ENCODE measurements at regions not wholly inside any gene's neighbourhood (a gene's known extent, or its start where the extent isn't known, plus 50 kb on each side); places are given as distances from the start of the nearest gene placed in this dataset.

DNA sequence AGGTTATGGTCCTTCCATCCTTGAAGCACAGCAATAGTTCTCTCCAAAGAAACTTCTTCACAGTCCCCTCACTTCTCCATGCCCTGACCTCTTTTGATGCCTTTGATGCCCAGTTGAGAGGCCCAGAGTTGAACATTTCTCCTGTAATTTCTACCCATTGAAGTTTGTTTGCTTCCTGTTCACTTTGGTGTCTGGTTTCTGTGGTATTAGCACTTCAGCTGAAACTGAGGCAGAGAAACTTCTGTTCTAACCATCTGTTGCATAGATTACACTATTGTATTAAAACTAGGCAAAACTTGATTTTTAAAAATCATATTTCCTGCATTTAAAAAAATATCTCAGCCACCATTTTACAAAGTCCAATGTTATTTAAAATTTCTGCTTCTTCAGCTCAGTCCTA lies 89.8 kb upstream of the ADGRG2 start:
- Mint-ChIP-seq H3K9me3 (no peaks in the 10 kb centered on the region), H3K27me3 (ENCODE audit: insufficient read depth, low read depth, poor library complexity) (no peaks in the 10 kb centered on the region), H3K4me3 (no peak overlapping the region), H3K36me3 (ENCODE audit: low read depth) (no peaks in the 10 kb centered on the region), H3K27ac (no peak overlapping the region), H3K4me1 (peaks cover 6% of the 10 kb centered on the region; the same call in 1 of the 3 replicates)
- H4K20me1 ChIP-seq (replicated peaks; ENCODE audit: insufficient read depth), result no peaks in the 10 kb centered on the region
- H3K36me3 ChIP-seq (ENCODE audit: insufficient read depth), result no peaks in the 10 kb centered on the region
- no peak overlapping the region for H3K4me2 ChIP-seq
- no peak overlapping the region for H3K4me3 ChIP-seq
- no peaks in the 10 kb centered on the region for H3F3A ChIP-seq (replicated peaks; ENCODE audit: low read depth)
- no peak overlapping the region for H3K27ac ChIP-seq (ENCODE audit: low read depth)
- no peaks in the 10 kb centered on the region for H3K27me3 ChIP-seq (ENCODE audit: insufficient read depth)
- no peaks in the 10 kb centered on the region for H3K79me2 ChIP-seq (replicated peaks; ENCODE audit: insufficient read depth)
- H3K9me2 ChIP-seq (ENCODE audit: insufficient read depth), result no peaks in the 10 kb centered on the region
- no peak for DNase-seq (ENCODE audit: low spot score)
- no peaks in the 10 kb centered on the region for H3K4me1 ChIP-seq (ENCODE audit: insufficient read depth)
- ATAC-seq, result no peak
- TF ChIP-seq JUNB (IDR thresholded peaks at IDR 0.05; ENCODE audit: unreplicated experiment) (no peak), NANOG (IDR thresholded peaks at IDR 0.05; ENCODE audit: borderline replicate concordance) (no peak), EZH2phosphoT487 (IDR thresholded peaks at IDR 0.05; ENCODE audit: unreplicated experiment) (no peak), STAT1 (IDR thresholded peaks at IDR 0.05; ENCODE audit: unreplicated experiment) (no peak), CREB1 (CRISPR knock-in tag; IDR thresholded peaks at IDR 0.05; ENCODE audit: low read depth) (no peak), EZH2 (IDR thresholded peaks at IDR 0.05; ENCODE audit: low read depth, unreplicated experiment) (no peak), POLR2AphosphoS5 (IDR thresholded peaks at IDR 0.05; ENCODE audit: low read depth) (no peak), ZNF331 (CRISPR knock-in tag; IDR thresholded peaks at IDR 0.05; ENCODE audit: low read depth) (no peak), ZNF114 (CRISPR knock-in tag; IDR thresholded peaks at IDR 0.05) (no peak)
- TF ChIP-seq, protein P1, sequence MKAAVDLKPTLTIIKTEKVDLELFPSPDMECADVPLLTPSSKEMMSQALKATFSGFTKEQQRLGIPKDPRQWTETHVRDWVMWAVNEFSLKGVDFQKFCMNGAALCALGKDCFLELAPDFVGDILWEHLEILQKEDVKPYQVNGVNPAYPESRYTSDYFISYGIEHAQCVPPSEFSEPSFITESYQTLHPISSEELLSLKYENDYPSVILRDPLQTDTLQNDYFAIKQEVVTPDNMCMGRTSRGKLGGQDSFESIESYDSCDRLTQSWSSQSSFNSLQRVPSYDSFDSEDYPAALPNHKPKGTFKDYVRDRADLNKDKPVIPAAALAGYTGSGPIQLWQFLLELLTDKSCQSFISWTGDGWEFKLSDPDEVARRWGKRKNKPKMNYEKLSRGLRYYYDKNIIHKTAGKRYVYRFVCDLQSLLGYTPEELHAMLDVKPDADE (IDR thresholded peaks at IDR 0.05), result no peak
- TF ChIP-seq, protein P2, sequence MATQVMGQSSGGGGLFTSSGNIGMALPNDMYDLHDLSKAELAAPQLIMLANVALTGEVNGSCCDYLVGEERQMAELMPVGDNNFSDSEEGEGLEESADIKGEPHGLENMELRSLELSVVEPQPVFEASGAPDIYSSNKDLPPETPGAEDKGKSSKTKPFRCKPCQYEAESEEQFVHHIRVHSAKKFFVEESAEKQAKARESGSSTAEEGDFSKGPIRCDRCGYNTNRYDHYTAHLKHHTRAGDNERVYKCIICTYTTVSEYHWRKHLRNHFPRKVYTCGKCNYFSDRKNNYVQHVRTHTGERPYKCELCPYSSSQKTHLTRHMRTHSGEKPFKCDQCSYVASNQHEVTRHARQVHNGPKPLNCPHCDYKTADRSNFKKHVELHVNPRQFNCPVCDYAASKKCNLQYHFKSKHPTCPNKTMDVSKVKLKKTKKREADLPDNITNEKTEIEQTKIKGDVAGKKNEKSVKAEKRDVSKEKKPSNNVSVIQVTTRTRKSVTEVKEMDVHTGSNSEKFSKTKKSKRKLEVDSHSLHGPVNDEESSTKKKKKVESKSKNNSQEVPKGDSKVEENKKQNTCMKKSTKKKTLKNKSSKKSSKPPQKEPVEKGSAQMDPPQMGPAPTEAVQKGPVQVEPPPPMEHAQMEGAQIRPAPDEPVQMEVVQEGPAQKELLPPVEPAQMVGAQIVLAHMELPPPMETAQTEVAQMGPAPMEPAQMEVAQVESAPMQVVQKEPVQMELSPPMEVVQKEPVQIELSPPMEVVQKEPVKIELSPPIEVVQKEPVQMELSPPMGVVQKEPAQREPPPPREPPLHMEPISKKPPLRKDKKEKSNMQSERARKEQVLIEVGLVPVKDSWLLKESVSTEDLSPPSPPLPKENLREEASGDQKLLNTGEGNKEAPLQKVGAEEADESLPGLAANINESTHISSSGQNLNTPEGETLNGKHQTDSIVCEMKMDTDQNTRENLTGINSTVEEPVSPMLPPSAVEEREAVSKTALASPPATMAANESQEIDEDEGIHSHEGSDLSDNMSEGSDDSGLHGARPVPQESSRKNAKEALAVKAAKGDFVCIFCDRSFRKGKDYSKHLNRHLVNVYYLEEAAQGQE (IDR thresholded peaks at IDR 0.05; ENCODE audit: unreplicated experiment), result no peak
- TF ChIP-seq, protein P3, sequence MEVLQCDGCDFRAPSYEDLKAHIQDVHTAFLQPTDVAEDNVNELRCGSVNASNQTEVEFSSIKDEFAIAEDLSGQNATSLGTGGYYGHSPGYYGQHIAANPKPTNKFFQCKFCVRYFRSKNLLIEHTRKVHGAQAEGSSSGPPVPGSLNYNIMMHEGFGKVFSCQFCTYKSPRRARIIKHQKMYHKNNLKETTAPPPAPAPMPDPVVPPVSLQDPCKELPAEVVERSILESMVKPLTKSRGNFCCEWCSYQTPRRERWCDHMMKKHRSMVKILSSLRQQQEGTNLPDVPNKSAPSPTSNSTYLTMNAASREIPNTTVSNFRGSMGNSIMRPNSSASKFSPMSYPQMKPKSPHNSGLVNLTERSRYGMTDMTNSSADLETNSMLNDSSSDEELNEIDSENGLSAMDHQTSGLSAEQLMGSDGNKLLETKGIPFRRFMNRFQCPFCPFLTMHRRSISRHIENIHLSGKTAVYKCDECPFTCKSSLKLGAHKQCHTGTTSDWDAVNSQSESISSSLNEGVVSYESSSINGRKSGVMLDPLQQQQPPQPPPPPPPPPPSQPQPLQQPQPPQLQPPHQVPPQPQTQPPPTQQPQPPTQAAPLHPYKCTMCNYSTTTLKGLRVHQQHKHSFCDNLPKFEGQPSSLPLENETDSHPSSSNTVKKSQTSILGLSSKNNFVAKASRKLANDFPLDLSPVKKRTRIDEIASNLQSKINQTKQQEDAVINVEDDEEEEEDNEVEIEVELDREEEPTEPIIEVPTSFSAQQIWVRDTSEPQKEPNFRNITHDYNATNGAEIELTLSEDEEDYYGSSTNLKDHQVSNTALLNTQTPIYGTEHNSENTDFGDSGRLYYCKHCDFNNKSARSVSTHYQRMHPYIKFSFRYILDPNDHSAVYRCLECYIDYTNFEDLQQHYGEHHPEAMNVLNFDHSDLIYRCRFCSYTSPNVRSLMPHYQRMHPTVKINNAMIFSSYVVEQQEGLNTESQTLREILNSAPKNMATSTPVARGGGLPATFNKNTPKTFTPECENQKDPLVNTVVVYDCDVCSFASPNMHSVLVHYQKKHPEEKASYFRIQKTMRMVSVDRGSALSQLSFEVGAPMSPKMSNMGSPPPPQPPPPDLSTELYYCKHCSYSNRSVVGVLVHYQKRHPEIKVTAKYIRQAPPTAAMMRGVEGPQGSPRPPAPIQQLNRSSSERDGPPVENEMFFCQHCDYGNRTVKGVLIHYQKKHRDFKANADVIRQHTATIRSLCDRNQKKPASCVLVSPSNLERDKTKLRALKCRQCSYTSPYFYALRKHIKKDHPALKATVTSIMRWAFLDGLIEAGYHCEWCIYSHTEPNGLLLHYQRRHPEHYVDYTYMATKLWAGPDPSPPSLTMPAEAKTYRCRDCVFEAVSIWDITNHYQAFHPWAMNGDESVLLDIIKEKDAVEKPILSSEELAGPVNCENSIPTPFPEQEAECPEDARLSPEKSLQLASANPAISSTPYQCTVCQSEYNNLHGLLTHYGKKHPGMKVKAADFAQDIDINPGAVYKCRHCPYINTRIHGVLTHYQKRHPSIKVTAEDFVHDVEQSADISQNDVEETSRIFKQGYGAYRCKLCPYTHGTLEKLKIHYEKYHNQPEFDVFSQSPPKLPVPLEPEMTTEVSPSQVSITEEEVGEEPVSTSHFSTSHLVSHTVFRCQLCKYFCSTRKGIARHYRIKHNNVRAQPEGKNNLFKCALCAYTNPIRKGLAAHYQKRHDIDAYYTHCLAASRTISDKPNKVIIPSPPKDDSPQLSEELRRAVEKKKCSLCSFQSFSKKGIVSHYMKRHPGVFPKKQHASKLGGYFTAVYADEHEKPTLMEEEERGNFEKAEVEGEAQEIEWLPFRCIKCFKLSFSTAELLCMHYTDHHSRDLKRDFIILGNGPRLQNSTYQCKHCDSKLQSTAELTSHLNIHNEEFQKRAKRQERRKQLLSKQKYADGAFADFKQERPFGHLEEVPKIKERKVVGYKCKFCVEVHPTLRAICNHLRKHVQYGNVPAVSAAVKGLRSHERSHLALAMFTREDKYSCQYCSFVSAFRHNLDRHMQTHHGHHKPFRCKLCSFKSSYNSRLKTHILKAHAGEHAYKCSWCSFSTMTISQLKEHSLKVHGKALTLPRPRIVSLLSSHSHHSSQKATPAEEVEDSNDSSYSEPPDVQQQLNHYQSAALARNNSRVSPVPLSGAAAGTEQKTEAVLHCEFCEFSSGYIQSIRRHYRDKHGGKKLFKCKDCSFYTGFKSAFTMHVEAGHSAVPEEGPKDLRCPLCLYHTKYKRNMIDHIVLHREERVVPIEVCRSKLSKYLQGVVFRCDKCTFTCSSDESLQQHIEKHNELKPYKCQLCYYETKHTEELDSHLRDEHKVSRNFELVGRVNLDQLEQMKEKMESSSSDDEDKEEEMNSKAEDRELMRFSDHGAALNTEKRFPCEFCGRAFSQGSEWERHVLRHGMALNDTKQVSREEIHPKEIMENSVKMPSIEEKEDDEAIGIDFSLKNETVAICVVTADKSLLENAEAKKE (CRISPR knock-in tag; IDR thresholded peaks at IDR 0.05), result no peak
- TF ChIP-seq, protein P4, sequence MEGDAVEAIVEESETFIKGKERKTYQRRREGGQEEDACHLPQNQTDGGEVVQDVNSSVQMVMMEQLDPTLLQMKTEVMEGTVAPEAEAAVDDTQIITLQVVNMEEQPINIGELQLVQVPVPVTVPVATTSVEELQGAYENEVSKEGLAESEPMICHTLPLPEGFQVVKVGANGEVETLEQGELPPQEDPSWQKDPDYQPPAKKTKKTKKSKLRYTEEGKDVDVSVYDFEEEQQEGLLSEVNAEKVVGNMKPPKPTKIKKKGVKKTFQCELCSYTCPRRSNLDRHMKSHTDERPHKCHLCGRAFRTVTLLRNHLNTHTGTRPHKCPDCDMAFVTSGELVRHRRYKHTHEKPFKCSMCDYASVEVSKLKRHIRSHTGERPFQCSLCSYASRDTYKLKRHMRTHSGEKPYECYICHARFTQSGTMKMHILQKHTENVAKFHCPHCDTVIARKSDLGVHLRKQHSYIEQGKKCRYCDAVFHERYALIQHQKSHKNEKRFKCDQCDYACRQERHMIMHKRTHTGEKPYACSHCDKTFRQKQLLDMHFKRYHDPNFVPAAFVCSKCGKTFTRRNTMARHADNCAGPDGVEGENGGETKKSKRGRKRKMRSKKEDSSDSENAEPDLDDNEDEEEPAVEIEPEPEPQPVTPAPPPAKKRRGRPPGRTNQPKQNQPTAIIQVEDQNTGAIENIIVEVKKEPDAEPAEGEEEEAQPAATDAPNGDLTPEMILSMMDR (conservative IDR thresholded peaks at IDR 0.05; ENCODE audit: low read depth in 2 of 2), result no peak
- H2AFZ ChIP-seq, result no peak overlapping the region

Measured in GM23338 (cell line).